Upper lobe of left lung (tissue), 6 donors: ENCODE measurements at regions not wholly inside any gene's neighbourhood (a gene's known extent, or its start where the extent isn't known, plus 50 kb on each side); places are given as distances from the start of the nearest gene placed in this dataset.
A peak's percentile ranks its signal among the peaks of the same experiment; 100 is the strongest.

Source experiments
- ATAC-seq, 2 donors: fragments of 200-7000 bp; cut with Tn5 transposase; one replicate each; pipeline ENCODE4 v1.9.1; 2022; ENCODE audit warnings: mild to moderate bottlenecking in 2 of 2, moderate library complexity in 2 of 2; ENCODE audit not compliant: low FRiP score in 2 of 2
- DNase-seq, 2 donors: peaks; one replicate each; pipeline ENCODE4 v3.0.0-alpha.2; 2019 to 2020
- H3K27ac ChIP-seq, 4 donors: fragments of 200-600 bp; sonication (generic); one replicate each; pipeline ENCODE4 v1.5.1; 2016 to 2019
- H3K27me3 ChIP-seq, 4 donors: fragments of 200-600 bp; sonication (generic); one replicate each; pipeline ENCODE4 v1.5.1; 2017 to 2019
- H3K36me3 ChIP-seq, 4 donors: fragments of 200-600 bp; sonication (generic); one replicate each; pipeline ENCODE4 v1.5.1; 2016 to 2019
- H3K4me1 ChIP-seq, 4 donors: fragments of 200-600 bp; sonication (generic); one replicate each; pipeline ENCODE4 v1.5.1; 2018 to 2019
- H3K4me3 ChIP-seq, 4 donors: fragments of 200-600 bp; sonication (generic); one replicate each; pipeline ENCODE4 v1.5.1; 2017 to 2019; ENCODE audit warnings: mild to moderate bottlenecking in 2 of 4, moderate library complexity in 1 of 4
- H3K9me3 ChIP-seq, 4 donors: fragments of 200-600 bp; sonication (generic); one replicate each; pipeline ENCODE4 v1.5.1; 2018 to 2019
- CTCF ChIP-seq, 6 experiments: fragments of 450-650 bp in 4 of 6; fragments of 200-600 bp in 2 of 6; sonication (generic) in 2 of 6; IDR thresholded peaks; one replicate each; pipeline ENCODE4 v1.5.1; 2016 to 2019; ENCODE audit warnings: antibody characterized with exemption in 6 of 6
- EP300 ChIP-seq, 4 donors: sonication (generic); formaldehyde crosslinking; IDR thresholded peaks; one replicate each; pipeline ENCODE4 v1.5.1; 2017; ENCODE audit warnings: antibody characterized with exemption in 4 of 4, control low read depth in 2 of 4
- POLR2A ChIP-seq, 4 donors: fragments of 450-650 bp; IDR thresholded peaks; one replicate each; pipeline ENCODE4 v1.5.1; 2016 to 2017; ENCODE audit warnings: antibody characterized with exemption in 4 of 4, mild to moderate bottlenecking in 2 of 4
- POLR2AphosphoS5 ChIP-seq, 2 donors: sonication (generic); formaldehyde crosslinking; IDR thresholded peaks; one replicate each; pipeline ENCODE4 v1.5.1; 2017; ENCODE audit warnings: antibody characterized with exemption in 2 of 2
- WGBS, 2 donors: methylation state at CpG; one replicate each; pipeline ENCODE4 v1.1.5; 2017 to 2018; 5-methylcytosine and 5-hydroxymethylcytosine counted together
- donor health status: DM: no; HTN: no; CAD: no; lungs with moderate emphysema.
- donor health status: DM: no; HTN: yes; CAD: no; lungs with severe emphysema.

- TF ChIP-seq CTCF (IDR thresholded peaks at IDR 0.05) = no peak
- TF ChIP-seq EP300 (IDR thresholded peaks at IDR 0.05) = no peak
- TF ChIP-seq POLR2AphosphoS5 (IDR thresholded peaks at IDR 0.05) = no peak
- ATAC-seq (no peak), DNase-seq (no peak)
- H3K4me1 ChIP-seq = no peaks in the 10 kb centered on the region
- no peaks in the 10 kb centered on the region for H3K36me3 ChIP-seq
- no peaks in the 10 kb centered on the region for H3K27me3 ChIP-seq
- no peaks in the 10 kb centered on the region for H3K9me3 ChIP-seq
- 67 to 82% methylated on average over 3 of the region's 3 CpGs for WGBS, 2 donors
- H3K27ac ChIP-seq = no peak overlapping the region
- H3K4me3 ChIP-seq = no peak overlapping the region
Measured at GRCh38 chr5:44183753-44184152, 205.5 kb downstream of the FGF10 start.

DNA sequence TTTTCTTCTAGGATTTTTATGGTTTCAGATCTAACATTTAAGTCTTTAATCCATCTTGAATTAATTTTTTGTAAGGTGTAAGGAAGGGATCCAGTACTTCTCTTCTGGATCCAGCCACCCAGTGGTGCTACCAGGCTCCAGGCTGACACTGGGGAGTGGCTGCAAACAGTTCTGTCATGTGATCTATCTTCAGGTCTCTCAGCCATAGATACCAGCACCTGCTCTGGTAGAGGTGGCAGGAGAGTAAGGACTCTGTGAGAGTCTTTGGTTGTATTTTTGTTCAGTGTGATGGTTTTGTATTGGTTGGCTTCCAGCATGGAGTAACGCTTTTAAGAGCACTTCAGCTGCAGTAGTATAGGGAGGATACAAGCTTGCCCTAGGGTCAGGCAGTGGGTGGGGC is 205.9 kb downstream of the FGF10 start:
- H3K4me3 ChIP-seq = no peak overlapping the region
- H3K27me3 ChIP-seq = no peaks in the 10 kb centered on the region
- DNase-seq (no peak), ATAC-seq (no peak)
- no peak overlapping the region for H3K27ac ChIP-seq
- H3K9me3 ChIP-seq = no peaks in the 10 kb centered on the region
- no peaks in the 10 kb centered on the region for H3K36me3 ChIP-seq
- TF ChIP-seq POLR2AphosphoS5 (IDR thresholded peaks at IDR 0.05) = no peak
- TF ChIP-seq EP300 (IDR thresholded peaks at IDR 0.05) = no peak
- 50 to 81% methylated on average over 1 of the region's 1 CpG for WGBS, 2 donors
- no peaks in the 10 kb centered on the region for H3K4me1 ChIP-seq

DNA sequence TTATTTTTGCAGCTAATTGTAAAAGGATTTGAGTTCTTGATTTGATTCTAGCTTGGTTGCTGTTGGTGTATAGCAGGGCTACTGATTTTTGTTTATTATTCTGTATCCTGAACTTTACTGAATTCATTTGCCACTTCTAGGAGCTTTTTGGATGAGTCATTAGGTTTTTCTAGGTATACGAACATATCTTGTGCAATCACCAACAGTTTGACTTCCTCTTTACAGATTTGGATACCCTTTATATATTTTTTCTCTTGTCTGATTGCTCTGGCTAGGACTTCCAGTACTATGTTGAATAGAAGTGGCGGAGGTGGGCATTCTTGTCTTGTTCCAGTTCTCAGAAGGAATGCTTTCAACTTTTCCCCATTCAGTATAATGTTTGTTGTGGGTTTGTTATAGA is 210.8 kb downstream of the FGF10 start:
- DNase-seq = no peak
- no peak for ATAC-seq
- Histone ChIP-seq H3K36me3 (no peaks in the 10 kb centered on the region), H3K4me1 (no peaks in the 10 kb centered on the region), H3K27me3 (no peaks in the 10 kb centered on the region), H3K4me3 (no peak overlapping the region), H3K9me3 (peaks cover 0 to 9% (median 0%) of the 10 kb centered on the region in 4 donors), H3K27ac (no peak overlapping the region)
- 68 to 75% methylated on average over 2 of the region's 2 CpGs for WGBS, 2 donors
- TF ChIP-seq CTCF (IDR thresholded peaks at IDR 0.05) = no peak
- TF ChIP-seq POLR2AphosphoS5 (IDR thresholded peaks at IDR 0.05) = no peak
- no peak for TF ChIP-seq POLR2A (IDR thresholded peaks at IDR 0.05)
- no peak for TF ChIP-seq EP300 (IDR thresholded peaks at IDR 0.05)

DNA sequence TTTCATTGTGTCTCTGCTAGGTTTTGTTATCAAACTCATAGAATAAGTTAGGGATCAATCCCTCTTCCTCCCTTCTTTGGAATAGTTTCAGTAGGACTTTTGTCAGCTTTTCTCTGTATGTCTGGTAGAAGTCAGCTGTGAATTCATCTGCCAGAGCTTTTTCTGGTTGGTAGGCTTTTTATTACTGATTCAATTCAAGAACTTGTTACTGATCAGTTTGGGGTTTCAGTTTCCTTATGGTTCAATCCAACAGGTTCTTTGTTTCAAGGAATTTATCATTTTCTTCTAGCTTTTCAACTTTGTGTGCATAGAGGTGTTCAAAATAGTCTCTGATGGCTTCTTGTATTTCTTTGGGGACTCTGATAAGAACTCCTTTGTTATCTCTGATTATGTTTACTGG is 221.7 kb downstream of the FGF10 start:
- H3K4me3 ChIP-seq = no peak overlapping the region
- DNase-seq (no peak), ATAC-seq (no peak)

DNA sequence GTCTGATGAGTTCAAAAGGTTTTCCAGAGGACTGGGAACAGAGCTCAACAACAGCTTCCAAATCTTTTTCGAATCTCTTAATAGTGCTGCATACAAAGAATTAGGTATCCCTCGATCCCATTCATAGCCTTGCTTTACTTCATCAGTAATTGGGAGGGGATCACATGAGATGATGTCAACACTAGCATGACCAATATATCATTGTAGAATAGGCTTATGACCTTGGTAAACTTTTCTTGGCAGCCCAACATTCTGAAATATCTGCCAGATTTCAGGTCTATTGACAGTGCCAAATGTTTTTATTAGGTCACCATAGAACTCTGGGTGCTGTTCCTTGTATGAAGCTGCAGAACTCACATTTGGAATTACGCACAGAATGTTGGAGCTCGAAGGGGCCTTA is 228.9 kb downstream of the FGF10 start:
- Histone ChIP-seq H3K9me3 (peaks cover 1 to 30% (median 8%) of the 10 kb centered on the region in 4 donors), H3K27ac (no peak overlapping the region), H3K27me3 (no peaks in the 10 kb centered on the region), H3K36me3 (no peaks in the 10 kb centered on the region), H3K4me1 (no peaks in the 10 kb centered on the region), H3K4me3 (no peak overlapping the region)
- 76% methylated on average over 4 of the region's 4 CpGs for WGBS, 2 donors
- DNase-seq = no peak
- ATAC-seq = peak in 1 of 2 donors; percentile 45
- TF ChIP-seq POLR2A (IDR thresholded peaks at IDR 0.05) = no peak
- no peak for TF ChIP-seq CTCF (IDR thresholded peaks at IDR 0.05)
- no peak for TF ChIP-seq EP300 (IDR thresholded peaks at IDR 0.05)
- no peak for TF ChIP-seq POLR2AphosphoS5 (IDR thresholded peaks at IDR 0.05)

More for the DNA sequence above, 221.7 kb downstream of the FGF10 start:
- no peaks in the 10 kb centered on the region for H3K27me3 ChIP-seq
- peaks cover 0 to 7% (median 2%) of the 10 kb centered on the region in 4 donors for H3K9me3 ChIP-seq
- no peaks in the 10 kb centered on the region for H3K36me3 ChIP-seq
- TF ChIP-seq EP300 (IDR thresholded peaks at IDR 0.05) (no peak), POLR2A (IDR thresholded peaks at IDR 0.05) (no peak), CTCF (IDR thresholded peaks at IDR 0.05) (no peak), POLR2AphosphoS5 (IDR thresholded peaks at IDR 0.05) (no peak)
- H3K27ac ChIP-seq = no peak overlapping the region
- no peaks in the 10 kb centered on the region for H3K4me1 ChIP-seq
